ENCODE measurements at regions not wholly inside any gene's neighbourhood (a gene's known extent, or its start where the extent isn't known, plus 50 kb on each side); places are given as distances from the start of the nearest gene placed in this dataset.

- Mint-ChIP-seq H3K27me3 (no peaks in the 10 kb centered on the region), H3K36me3 (peaks cover 7% of the 10 kb centered on the region), H3K27ac (no peak overlapping the region), H3K4me3 (no peak overlapping the region), H3K4me1 (ENCODE audit: low read depth in 2 of 2) (no peaks in the 10 kb centered on the region), H3K9me3 (peaks cover 11% of the 10 kb centered on the region)
- no peak for DNase-seq (ENCODE audit: low spot score)
- no peak for ATAC-seq
Measured at GRCh38 chr13:54628383-54628782, 1599.8 kb downstream of the OLFM4 start.

GRCh38 chr13:54633456-54633855 is 1604.8 kb downstream of the OLFM4 start:
- Mint-ChIP-seq H3K4me1 (ENCODE audit: low read depth in 2 of 2) (no peaks in the 10 kb centered on the region), H3K27ac (no peak overlapping the region), H3K9me3 (peaks cover 13% of the 10 kb centered on the region), H3K27me3 (no peaks in the 10 kb centered on the region), H3K4me3 (no peak overlapping the region), H3K36me3 (peaks cover 11% of the 10 kb centered on the region)
- ATAC-seq (no peak), DNase-seq (ENCODE audit: low spot score) (no peak)

- no peaks in the 10 kb centered on the region for H3K4me1 Mint-ChIP-seq (ENCODE audit: low read depth in 2 of 2)
- H3K27me3 Mint-ChIP-seq: no peaks in the 10 kb centered on the region
- H3K4me3 Mint-ChIP-seq: no peak overlapping the region
- H3K9me3 Mint-ChIP-seq: peaks cover 20% of the 10 kb centered on the region
- no peak for DNase-seq (ENCODE audit: low spot score)
- H3K36me3 Mint-ChIP-seq: peaks cover 11% of the 10 kb centered on the region
- ATAC-seq: no peak
- H3K27ac Mint-ChIP-seq: no peak overlapping the region
Measured at GRCh38 chr13:54636231-54636630, 1607.6 kb downstream of the OLFM4 start.

GRCh38 chr13:54637366-54637765 is 1608.8 kb downstream of the OLFM4 start:
- no peak for DNase-seq (ENCODE audit: low spot score)
- Mint-ChIP-seq H3K36me3 (peaks cover 7% of the 10 kb centered on the region), H3K27ac (no peak overlapping the region), H3K4me1 (ENCODE audit: low read depth in 2 of 2) (no peaks in the 10 kb centered on the region), H3K4me3 (no peak overlapping the region), H3K9me3 (peaks cover 17% of the 10 kb centered on the region), H3K27me3 (no peaks in the 10 kb centered on the region)
- no peak for ATAC-seq

GRCh38 chr13:54640719-54641118 is 1612.1 kb downstream of the OLFM4 start:
- H3K4me3 Mint-ChIP-seq: no peak overlapping the region
- peaks cover 5% of the 10 kb centered on the region for H3K36me3 Mint-ChIP-seq
- DNase-seq (ENCODE audit: low spot score): no peak
- no peak overlapping the region for H3K27ac Mint-ChIP-seq
- peaks cover 19% of the 10 kb centered on the region for H3K9me3 Mint-ChIP-seq
- no peak for ATAC-seq
- no peaks in the 10 kb centered on the region for H3K4me1 Mint-ChIP-seq (ENCODE audit: low read depth in 2 of 2)
- H3K27me3 Mint-ChIP-seq: no peaks in the 10 kb centered on the region

GRCh38 chr13:54643863-54644262 is 1615.2 kb downstream of the OLFM4 start:
- no peak for ATAC-seq
- H3K27me3 Mint-ChIP-seq: no peaks in the 10 kb centered on the region
- H3K9me3 Mint-ChIP-seq: peaks cover 17% of the 10 kb centered on the region
- no peak overlapping the region for H3K4me3 Mint-ChIP-seq
- no peak for DNase-seq (ENCODE audit: low spot score)
- no peaks in the 10 kb centered on the region for H3K36me3 Mint-ChIP-seq
- no peak overlapping the region for H3K27ac Mint-ChIP-seq
- no peaks in the 10 kb centered on the region for H3K4me1 Mint-ChIP-seq (ENCODE audit: low read depth in 2 of 2)

- DNase-seq (ENCODE audit: low spot score): no peak
- no peak overlapping the region for H3K4me3 Mint-ChIP-seq
- peaks cover 16% of the 10 kb centered on the region for H3K9me3 Mint-ChIP-seq
- ATAC-seq: no peak
- no peak overlapping the region for H3K27ac Mint-ChIP-seq
- H3K36me3 Mint-ChIP-seq: no peaks in the 10 kb centered on the region
- H3K4me1 Mint-ChIP-seq (ENCODE audit: low read depth in 2 of 2): no peaks in the 10 kb centered on the region
- no peaks in the 10 kb centered on the region for H3K27me3 Mint-ChIP-seq
Measured at GRCh38 chr13:54647275-54647674, 1618.7 kb downstream of the OLFM4 start.

GRCh38 chr13:54657588-54657987 is 1629.0 kb downstream of the OLFM4 start:
- DNase-seq (ENCODE audit: low spot score): no peak
- Mint-ChIP-seq H3K27me3 (no peaks in the 10 kb centered on the region), H3K4me3 (no peak overlapping the region), H3K36me3 (no peaks in the 10 kb centered on the region), H3K4me1 (ENCODE audit: low read depth in 2 of 2) (no peaks in the 10 kb centered on the region), H3K9me3 (peaks cover 19% of the 10 kb centered on the region), H3K27ac (no peak overlapping the region)
- no peak for ATAC-seq

GRCh38 chr13:54658771-54659170 is 1630.2 kb downstream of the OLFM4 start:
- Mint-ChIP-seq H3K27ac (no peak overlapping the region), H3K4me3 (no peak overlapping the region), H3K4me1 (ENCODE audit: low read depth in 2 of 2) (no peaks in the 10 kb centered on the region), H3K27me3 (no peaks in the 10 kb centered on the region), H3K36me3 (no peaks in the 10 kb centered on the region), H3K9me3 (peaks cover 21% of the 10 kb centered on the region)
- ATAC-seq: no peak
- DNase-seq (ENCODE audit: low spot score): no peak

GRCh38 chr13:54660277-54660676 is 1631.7 kb downstream of the OLFM4 start:
- Mint-ChIP-seq H3K27me3 (no peaks in the 10 kb centered on the region), H3K9me3 (peaks cover 20% of the 10 kb centered on the region), H3K4me3 (no peak overlapping the region), H3K27ac (no peak overlapping the region), H3K36me3 (no peaks in the 10 kb centered on the region), H3K4me1 (ENCODE audit: low read depth in 2 of 2) (no peaks in the 10 kb centered on the region)
- DNase-seq (ENCODE audit: low spot score) (no peak), ATAC-seq (no peak)

GRCh38 chr13:54676526-54677113 is 1648.0 kb downstream of the OLFM4 start:
- H3K36me3 Mint-ChIP-seq: peaks cover 9% of the 10 kb centered on the region
- DNase-seq (ENCODE audit: low spot score): no peak
- H3K4me1 Mint-ChIP-seq (ENCODE audit: low read depth in 2 of 2): no peaks in the 10 kb centered on the region
- H3K9me3 Mint-ChIP-seq: peaks cover 10% of the 10 kb centered on the region
- no peak overlapping the region for H3K4me3 Mint-ChIP-seq
- H3K27ac Mint-ChIP-seq: no peak overlapping the region
- no peaks in the 10 kb centered on the region for H3K27me3 Mint-ChIP-seq
- ATAC-seq: no peak

GRCh38 chr13:54682184-54682583 is 1653.6 kb downstream of the OLFM4 start:
- ATAC-seq (no peak), DNase-seq (ENCODE audit: low spot score) (no peak)

GRCh38 chr13:54687173-54687572 is 1658.6 kb downstream of the OLFM4 start:
- no peak overlapping the region for H3K27ac Mint-ChIP-seq
- ATAC-seq (no peak), DNase-seq (ENCODE audit: low spot score) (no peak)
- H3K4me1 Mint-ChIP-seq (ENCODE audit: low read depth in 2 of 2): no peaks in the 10 kb centered on the region
- no peaks in the 10 kb centered on the region for H3K36me3 Mint-ChIP-seq
- H3K27me3 Mint-ChIP-seq: no peaks in the 10 kb centered on the region
- no peak overlapping the region for H3K4me3 Mint-ChIP-seq
- no peaks in the 10 kb centered on the region for H3K9me3 Mint-ChIP-seq

More at GRCh38 chr13:54682184-54682583, 1653.6 kb downstream of the OLFM4 start:
- no peaks in the 10 kb centered on the region for H3K27me3 Mint-ChIP-seq
- peaks cover 7% of the 10 kb centered on the region for H3K9me3 Mint-ChIP-seq
- no peak overlapping the region for H3K27ac Mint-ChIP-seq
- peaks cover 5% of the 10 kb centered on the region for H3K36me3 Mint-ChIP-seq
- no peak overlapping the region for H3K4me3 Mint-ChIP-seq
- H3K4me1 Mint-ChIP-seq (ENCODE audit: low read depth in 2 of 2): no peaks in the 10 kb centered on the region

- peaks cover 6% of the 10 kb centered on the region for H3K9me3 Mint-ChIP-seq
- ATAC-seq (no peak), DNase-seq (ENCODE audit: low spot score) (no peak)
- no peaks in the 10 kb centered on the region for H3K27me3 Mint-ChIP-seq
- H3K4me3 Mint-ChIP-seq: no peak overlapping the region
- peaks cover 4% of the 10 kb centered on the region for H3K36me3 Mint-ChIP-seq
- no peaks in the 10 kb centered on the region for H3K4me1 Mint-ChIP-seq (ENCODE audit: low read depth in 2 of 2)
- H3K27ac Mint-ChIP-seq: no peak overlapping the region
Measured at GRCh38 chr13:54699831-54700230, 1671.2 kb downstream of the OLFM4 start.

GRCh38 chr13:54705738-54706137 is 1677.1 kb downstream of the OLFM4 start:
- DNase-seq (ENCODE audit: low spot score) (no peak), ATAC-seq (no peak)
- Mint-ChIP-seq H3K36me3 (peaks cover 8% of the 10 kb centered on the region), H3K4me1 (ENCODE audit: low read depth in 2 of 2) (no peaks in the 10 kb centered on the region), H3K27ac (no peak overlapping the region), H3K27me3 (no peaks in the 10 kb centered on the region), H3K9me3 (peaks cover 8% of the 10 kb centered on the region), H3K4me3 (no peak overlapping the region)

All from natural killer cell treated with Interleukin-12 subunit alpha and Interleukin-12 subunit beta and Interleukin-15 and Interleukin-18, amount 100 ng/mL, for 72 hours (primary cell).